ENCODE measurements at regions not wholly inside any gene's neighbourhood (a gene's known extent, or its start where the extent isn't known, plus 50 kb on each side); places are given as distances from the start of the nearest gene placed in this dataset.

DNA sequence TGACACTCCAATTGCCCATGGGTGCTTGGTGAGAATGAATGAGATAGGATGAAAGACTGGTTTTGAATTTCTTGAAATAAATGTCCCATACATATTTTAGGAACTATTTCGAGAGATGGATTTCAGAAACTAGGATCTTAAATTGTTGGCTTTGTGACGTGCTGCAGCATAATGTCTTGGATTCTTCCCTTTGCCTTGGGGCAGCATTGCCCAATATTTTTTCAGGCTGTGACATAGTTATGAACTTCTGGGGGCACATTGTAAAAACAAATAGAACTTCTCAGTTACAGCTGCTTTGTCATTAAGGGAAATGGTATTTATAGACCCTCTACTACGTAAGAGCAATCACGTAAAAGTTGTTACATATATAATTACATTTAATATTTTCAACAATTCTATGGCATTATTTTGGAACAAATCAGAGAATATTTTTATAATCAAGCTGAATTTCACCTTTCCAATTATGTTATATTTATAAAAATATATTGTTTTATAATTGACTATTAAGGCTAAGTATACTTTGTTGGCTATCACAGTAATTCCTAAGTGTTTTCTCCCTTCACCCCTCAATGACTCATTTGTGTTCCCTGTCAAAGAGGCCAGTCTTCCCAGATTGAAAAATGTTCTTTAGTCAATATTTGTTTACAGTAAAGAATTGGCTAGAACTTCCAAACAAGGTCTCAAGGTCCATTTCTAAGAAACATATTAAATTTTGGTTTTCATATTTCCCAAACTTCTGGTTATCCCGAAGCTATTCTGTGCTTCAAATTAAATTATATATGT, 1388.3 kb upstream of the ACO1 start:
- Histone ChIP-seq H3K36me3 (no peaks in the 10 kb centered on the region), H3K4me1 (replicated peaks) (no peaks in the 10 kb centered on the region), H3K9me3 (no peaks in the 10 kb centered on the region), H3K27ac (no peak overlapping the region), H3K27me3 (replicated peaks; ENCODE audit: insufficient read depth) (no peaks in the 10 kb centered on the region), H3K4me3 (no peak overlapping the region)
- intact Hi-C loops (cut with DNase I) = no loop called here
- WGBS = 43% methylated on average over 5 of the region's 5 CpGs
- no peak for TF ChIP-seq POLR2A (IDR thresholded peaks at IDR 0.05)
- TF ChIP-seq POLR2AphosphoS5 (IDR thresholded peaks at IDR 0.05) = no peak
- no peak for TF ChIP-seq CTCF (IDR thresholded peaks at IDR 0.05)
- no peak for DNase-seq (ENCODE audit: low spot score)

- no peak overlapping the region for H3K4me3 ChIP-seq
- no peak for TF ChIP-seq CTCF (IDR thresholded peaks at IDR 0.05)
- no peak for TF ChIP-seq POLR2AphosphoS5 (IDR thresholded peaks at IDR 0.05)
- no peak for TF ChIP-seq POLR2A (IDR thresholded peaks at IDR 0.05)
- WGBS = 69% methylated on average over 1 of the region's 1 CpG
- H3K4me1 ChIP-seq (replicated peaks) = no peaks in the 10 kb centered on the region
- no peak for DNase-seq (ENCODE audit: low spot score)
- H3K36me3 ChIP-seq = no peaks in the 10 kb centered on the region
- intact Hi-C loops (cut with DNase I) = no loop called here
- no peaks in the 10 kb centered on the region for H3K9me3 ChIP-seq
- H3K27me3 ChIP-seq (replicated peaks; ENCODE audit: insufficient read depth) = no peaks in the 10 kb centered on the region
- no peak overlapping the region for H3K27ac ChIP-seq
Observed at GRCh38 chr9:30996761-30997160, 1387.7 kb upstream of the ACO1 start.

GRCh38 chr9:30997291-30997690, 1387.2 kb upstream of the ACO1 start:
- 14% methylated on average over 2 of the region's 2 CpGs for whole genome bisulfite sequencing
- H3K9me3 ChIP-seq = no peaks in the 10 kb centered on the region
- no peaks in the 10 kb centered on the region for H3K27me3 ChIP-seq (replicated peaks; ENCODE audit: insufficient read depth)
- no peak overlapping the region for H3K27ac ChIP-seq
- H3K36me3 ChIP-seq = no peaks in the 10 kb centered on the region
- intact Hi-C loops (cut with DNase I) = no loop called here
- TF ChIP-seq POLR2A (IDR thresholded peaks at IDR 0.05) = no peak
- H3K4me3 ChIP-seq = no peak overlapping the region
- no peaks in the 10 kb centered on the region for H3K4me1 ChIP-seq (replicated peaks)
- DNase-seq (ENCODE audit: low spot score) = no peak

- no peak for DNase-seq (ENCODE audit: low spot score)
- Histone ChIP-seq H3K9me3 (no peaks in the 10 kb centered on the region), H3K27me3 (replicated peaks; ENCODE audit: insufficient read depth) (no peaks in the 10 kb centered on the region), H3K4me3 (no peak overlapping the region), H3K4me1 (replicated peaks) (no peaks in the 10 kb centered on the region), H3K36me3 (no peaks in the 10 kb centered on the region), H3K27ac (no peak overlapping the region)
- TF ChIP-seq POLR2A (IDR thresholded peaks at IDR 0.05) (no peak), POLR2AphosphoS5 (IDR thresholded peaks at IDR 0.05) (no peak), CTCF (IDR thresholded peaks at IDR 0.05) (no peak)
- intact Hi-C loops (cut with DNase I) = no loop called here
- 85% methylated on average over 4 of the region's 4 CpGs for WGBS
Observed at GRCh38 chr9:31005086-31005665, 1379.3 kb upstream of the ACO1 start.

DNA sequence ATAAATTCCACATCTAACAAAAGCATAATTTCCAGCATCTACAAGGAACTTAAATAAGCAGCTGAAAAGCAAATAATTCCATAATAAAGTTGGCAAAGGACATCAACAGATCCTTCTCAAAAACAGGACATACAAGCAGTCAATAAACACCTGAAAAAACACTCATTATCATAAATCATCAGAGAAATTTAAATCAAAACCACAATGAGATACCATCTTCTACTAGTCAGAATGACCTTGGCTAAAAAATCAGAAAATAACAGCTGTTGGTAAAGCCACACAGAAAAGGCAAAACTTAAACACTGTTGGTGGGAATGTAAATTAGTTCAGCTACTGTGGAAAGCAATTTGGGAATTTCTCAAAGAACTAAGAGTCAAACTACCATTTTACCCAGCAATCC, 1371.1 kb upstream of the ACO1 start:
- intact Hi-C loops (cut with DNase I) = no loop called here
- H3K4me1 ChIP-seq (replicated peaks) = no peaks in the 10 kb centered on the region
- DNase-seq (ENCODE audit: low spot score) = no peak
- no peak overlapping the region for H3K4me3 ChIP-seq
- no peaks in the 10 kb centered on the region for H3K9me3 ChIP-seq
- TF ChIP-seq CTCF (IDR thresholded peaks at IDR 0.05) (no peak), POLR2A (IDR thresholded peaks at IDR 0.05) (no peak), POLR2AphosphoS5 (IDR thresholded peaks at IDR 0.05) (no peak)
- no peak overlapping the region for H3K27ac ChIP-seq
- H3K27me3 ChIP-seq (replicated peaks; ENCODE audit: insufficient read depth) = no peaks in the 10 kb centered on the region
- H3K36me3 ChIP-seq = no peaks in the 10 kb centered on the region

Measured in prostate gland (tissue), 2 donors.